Keratinocyte (primary cell): ENCODE measurements at regions not wholly inside any gene's neighbourhood (a gene's known extent, or its start where the extent isn't known, plus 50 kb on each side); places are given as distances from the start of the nearest gene placed in this dataset.

Experiments used
- CTCF ChIP-seq, 3 experiments: IDR thresholded peaks in 1 of 3; conservative IDR thresholded peaks in 1 of 3; optimal IDR thresholded peaks in 1 of 3; 2 replicates in 2 of 3; 3 replicates in 1 of 3; pipeline versions ENCODE3 to v1.5.1; 2011; ENCODE audit warnings: low read length in 3 of 3, mild to moderate bottlenecking in 3 of 3, moderate library complexity in 2 of 3, control low read depth in 1 of 3, inconsistent platforms in 1 of 3; ENCODE audit not compliant: insufficient read depth in 2 of 3; ENCODE audit errors: extremely low read depth in 1 of 3
- EZH2 ChIP-seq: IDR thresholded peaks from one replicate; pipeline ENCODE4 v1.6.1; 2012; ENCODE audit warnings: inconsistent platforms, mild to moderate bottlenecking, low read length, moderate library complexity

GRCh38 chr2:34280606-34281005 lies 681.5 kb upstream of the FAM98A start:
- TF ChIP-seq CTCF (optimal IDR thresholded peaks at IDR 0.05 in 1 of 3, IDR thresholded peaks at IDR 0.05 in 1 of 3, conservative IDR thresholded peaks at IDR 0.05 in 1 of 3; ENCODE audit: extremely low read depth in 1 of 3, insufficient read depth in 2 of 3, low read length in 3 of 3): no peak
- TF ChIP-seq EZH2: no peak
